NT2/D1 (cell line): ENCODE measurements at regions not wholly inside any gene's neighbourhood (a gene's known extent, or its start where the extent isn't known, plus 50 kb on each side); places are given as distances from the start of the nearest gene placed in this dataset.

Experiments
- DNase-seq: peaks from one replicate; pipeline ENCODE4 v3.0.0-alpha.2; 2011; ENCODE audit warnings: low read depth, low spot score
- H3K27me3 ChIP-seq: 2 replicates; pipeline ENCODE4 v1.6.0; 2011; ENCODE audit warnings: mild to moderate bottlenecking; ENCODE audit not compliant: insufficient read length, insufficient read depth
- H3K36me3 ChIP-seq: 2 replicates; pipeline ENCODE4 v1.6.1; 2011; ENCODE audit warnings: mild to moderate bottlenecking, low read length, mixed read lengths; ENCODE audit not compliant: insufficient read depth, insufficient read length
- H3K4me1 ChIP-seq: 2 replicates; pipeline ENCODE4 v1.5.1; 2011; ENCODE audit not compliant: insufficient read depth, insufficient read length
- H3K4me3 ChIP-seq: 2 replicates; pipeline ENCODE4 v1.5.1; 2011; ENCODE audit warnings: low read depth; ENCODE audit not compliant: insufficient read length
- H3K9ac ChIP-seq: 2 replicates; pipeline ENCODE4 v1.6.0; 2011; ENCODE audit warnings: low read depth; ENCODE audit not compliant: insufficient read length
- H3K9me3 ChIP-seq: 2 replicates; pipeline ENCODE4 v1.5.1; 2011; ENCODE audit warnings: mild to moderate bottlenecking, low read length; ENCODE audit not compliant: insufficient read depth
- SUZ12 ChIP-seq: IDR thresholded peaks from 2 replicates; pipeline ENCODE4 v1.6.1; 2011; ENCODE audit not compliant: insufficient read length, insufficient read depth; ENCODE audit errors: extremely low read depth
- YY1 ChIP-seq: IDR thresholded peaks from 2 replicates; pipeline ENCODE4 v1.6.1; 2011; ENCODE audit not compliant: insufficient read length, insufficient read depth
- ZNF274 ChIP-seq: IDR thresholded peaks from 2 replicates; pipeline ENCODE4 v1.6.1; 2011; ENCODE audit warnings: mild to moderate bottlenecking, low read depth, low read length

DNA sequence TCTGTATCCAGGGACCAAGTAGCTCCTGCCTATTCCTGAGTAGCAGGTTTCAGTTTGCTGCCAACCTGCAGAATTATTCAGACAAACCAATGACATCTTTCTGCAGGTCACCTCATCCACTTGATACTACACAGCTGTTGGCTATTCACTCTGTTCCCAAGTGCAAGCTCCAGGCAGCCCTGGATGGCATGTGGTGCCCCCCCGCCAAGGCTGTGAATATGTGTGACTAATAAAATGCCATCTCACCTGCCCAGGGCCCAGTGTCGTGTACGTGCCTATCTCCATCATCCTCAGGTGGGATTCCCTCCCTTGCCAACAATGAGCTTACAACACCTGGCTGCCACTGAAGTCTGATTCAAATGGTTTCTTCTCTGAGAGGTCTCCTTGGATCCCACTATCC is 125.8 kb downstream of the RAB11FIP2 start:
- Histone ChIP-seq H3K36me3 (no peaks in the 10 kb centered on the region), H3K9ac (no peak overlapping the region), H3K27me3 (no peaks in the 10 kb centered on the region), H3K4me3 (no peak overlapping the region), H3K4me1 (no peaks in the 10 kb centered on the region), H3K9me3 (no peaks in the 10 kb centered on the region)
- no peak for DNase-seq
- TF ChIP-seq YY1 (no peak), SUZ12 (no peak), ZNF274 (no peak)

DNA sequence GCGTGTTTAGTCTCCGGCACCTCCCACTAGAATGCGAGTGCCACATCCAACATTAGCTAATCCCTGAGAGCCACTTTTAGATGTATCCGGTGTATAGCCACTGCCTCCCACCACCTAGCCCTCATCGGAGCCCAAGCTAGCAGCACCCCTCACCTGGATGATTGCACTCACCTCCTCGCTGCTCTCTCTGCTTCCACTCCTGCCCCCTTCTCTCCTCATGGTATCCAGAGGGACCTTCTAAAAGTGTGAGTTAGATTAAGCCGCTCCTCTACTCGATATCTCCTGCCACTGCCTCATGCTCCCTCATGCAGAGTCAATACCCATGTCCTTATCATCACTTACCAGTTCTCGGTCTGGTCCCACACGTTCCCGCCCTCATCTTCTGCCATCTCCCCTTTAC is 125.3 kb downstream of the RAB11FIP2 start:
- H3K4me1 ChIP-seq: no peaks in the 10 kb centered on the region
- no peak for DNase-seq
- no peaks in the 10 kb centered on the region for H3K9me3 ChIP-seq

DNA sequence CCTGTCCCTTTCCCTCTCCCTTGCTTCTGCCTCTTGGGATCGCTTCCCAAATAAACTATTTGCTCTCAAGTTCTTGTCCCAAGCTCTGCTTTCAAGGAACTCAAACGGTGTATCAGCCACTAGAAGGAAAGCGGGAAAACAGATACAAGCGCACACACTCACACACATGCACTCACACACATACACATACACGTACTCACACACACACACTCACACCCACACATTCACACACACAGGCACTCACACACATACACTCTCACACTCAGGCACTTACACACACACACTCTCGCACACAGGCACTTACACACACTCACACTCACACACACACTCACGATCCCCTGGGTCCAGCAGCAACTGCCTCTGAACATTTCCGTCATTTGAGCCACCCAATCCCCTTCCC is 121.9 kb downstream of the RAB11FIP2 start:
- DNase-seq: no peak
- no peaks in the 10 kb centered on the region for H3K36me3 ChIP-seq
- no peak overlapping the region for H3K4me3 ChIP-seq
- H3K9ac ChIP-seq: no peak overlapping the region
- no peaks in the 10 kb centered on the region for H3K4me1 ChIP-seq
- no peaks in the 10 kb centered on the region for H3K9me3 ChIP-seq
- no peak for TF ChIP-seq YY1
- TF ChIP-seq ZNF274: no peak
- TF ChIP-seq SUZ12: no peak
- H3K27me3 ChIP-seq: no peaks in the 10 kb centered on the region

More for the DNA sequence above, 125.3 kb downstream of the RAB11FIP2 start:
- no peak overlapping the region for H3K4me3 ChIP-seq
- no peak overlapping the region for H3K9ac ChIP-seq
- no peaks in the 10 kb centered on the region for H3K27me3 ChIP-seq
- H3K36me3 ChIP-seq: no peaks in the 10 kb centered on the region
- TF ChIP-seq SUZ12 (no peak), ZNF274 (no peak), YY1 (no peak)

DNA sequence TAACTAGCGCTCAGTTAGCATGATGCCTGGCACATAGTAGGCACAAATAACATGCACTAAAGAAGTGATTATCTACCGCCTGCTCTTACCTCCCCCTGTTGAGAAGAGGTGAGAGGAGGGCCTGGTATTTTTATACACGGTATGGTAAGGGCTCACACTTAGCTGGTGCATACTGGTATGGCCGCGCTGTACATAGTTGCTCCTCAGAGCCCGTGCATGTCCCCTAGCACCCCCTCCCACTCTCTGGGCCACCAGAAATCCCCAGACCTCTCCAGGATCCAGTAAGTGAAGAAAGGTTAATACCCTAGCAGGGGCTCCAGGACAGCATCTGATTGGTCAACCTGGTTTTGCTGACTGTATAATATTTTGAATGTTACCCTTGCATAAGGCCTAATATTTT is 121.4 kb downstream of the RAB11FIP2 start:
- no peaks in the 10 kb centered on the region for H3K9me3 ChIP-seq
- TF ChIP-seq SUZ12: no peak
- no peak for TF ChIP-seq YY1
- TF ChIP-seq ZNF274: no peak
- DNase-seq: no peak
- no peak overlapping the region for H3K4me3 ChIP-seq
- H3K27me3 ChIP-seq: no peaks in the 10 kb centered on the region
- no peaks in the 10 kb centered on the region for H3K36me3 ChIP-seq
- no peak overlapping the region for H3K9ac ChIP-seq
- H3K4me1 ChIP-seq: no peaks in the 10 kb centered on the region

DNA sequence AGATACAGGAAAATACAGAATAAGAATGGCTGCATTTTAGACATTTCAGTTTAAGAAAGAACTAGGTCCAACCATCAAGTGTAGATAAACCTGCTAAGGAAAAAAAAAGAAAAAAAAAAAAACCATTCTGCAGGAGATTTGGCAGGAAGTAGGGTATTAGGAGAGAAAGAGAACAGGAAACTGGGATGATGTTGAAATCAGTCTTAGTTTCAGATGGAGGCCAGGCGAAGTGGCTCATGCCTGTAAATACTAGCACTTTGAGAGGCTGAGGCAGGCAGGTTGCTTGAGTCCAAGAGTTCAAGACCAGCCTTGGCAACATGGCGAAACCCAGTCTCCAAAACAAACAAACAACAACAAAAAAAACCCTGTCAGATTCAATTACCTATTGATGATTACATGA is 120.2 kb downstream of the RAB11FIP2 start:
- no peaks in the 10 kb centered on the region for H3K36me3 ChIP-seq
- no peak overlapping the region for H3K9ac ChIP-seq
- H3K9me3 ChIP-seq: no peaks in the 10 kb centered on the region
- H3K4me3 ChIP-seq: no peak overlapping the region
- TF ChIP-seq SUZ12: no peak
- TF ChIP-seq ZNF274: no peak
- no peak for TF ChIP-seq YY1
- H3K27me3 ChIP-seq: no peaks in the 10 kb centered on the region
- H3K4me1 ChIP-seq: no peaks in the 10 kb centered on the region
- no peak for DNase-seq

DNA sequence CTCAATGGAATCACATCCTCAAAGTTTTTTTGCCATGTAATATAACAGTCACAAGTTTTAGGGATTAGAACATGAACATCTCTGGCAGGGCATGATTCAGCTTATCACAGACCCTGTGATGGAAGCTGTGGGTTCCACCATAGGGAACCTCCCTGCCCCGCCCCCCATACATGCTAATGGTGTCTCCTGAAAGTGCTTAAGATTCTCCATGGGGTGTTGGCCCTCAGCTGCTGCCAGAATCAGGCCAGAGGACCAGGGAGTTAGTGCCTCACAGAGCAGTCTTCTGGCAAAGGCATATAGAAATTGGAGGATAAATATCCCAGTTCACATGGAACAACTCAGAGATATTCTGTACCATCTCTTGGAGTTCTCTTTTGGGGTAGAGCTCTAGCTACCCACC is 119.4 kb downstream of the RAB11FIP2 start:
- H3K9ac ChIP-seq: no peak overlapping the region
- H3K36me3 ChIP-seq: no peaks in the 10 kb centered on the region
- TF ChIP-seq ZNF274 (no peak), YY1 (no peak), SUZ12 (no peak)
- no peak overlapping the region for H3K4me3 ChIP-seq
- no peaks in the 10 kb centered on the region for H3K4me1 ChIP-seq
- no peak for DNase-seq
- H3K27me3 ChIP-seq: no peaks in the 10 kb centered on the region
- H3K9me3 ChIP-seq: no peaks in the 10 kb centered on the region

DNA sequence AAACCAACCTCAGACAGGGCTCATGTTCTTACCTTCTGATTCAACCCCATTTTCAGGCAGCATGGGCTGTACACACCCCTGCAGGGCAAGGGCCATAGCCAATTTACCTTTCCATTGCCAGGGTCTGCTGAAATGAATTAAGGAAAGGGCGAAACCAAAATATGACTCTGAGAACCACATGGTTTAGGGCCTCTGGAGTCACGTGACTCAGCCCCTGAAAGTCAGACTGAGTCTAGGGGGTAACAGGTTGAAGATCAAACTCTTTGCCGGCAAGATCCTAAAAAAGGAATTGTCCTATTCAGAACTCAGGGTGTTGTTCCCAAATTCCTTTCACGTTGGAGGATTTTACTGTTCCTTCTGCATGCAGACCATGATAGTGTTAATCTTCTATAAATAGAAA is 118.9 kb downstream of the RAB11FIP2 start:
- no peak for TF ChIP-seq YY1
- H3K9me3 ChIP-seq: no peaks in the 10 kb centered on the region
- no peak for DNase-seq
- no peaks in the 10 kb centered on the region for H3K27me3 ChIP-seq
- no peak overlapping the region for H3K4me3 ChIP-seq
- no peaks in the 10 kb centered on the region for H3K4me1 ChIP-seq
- no peaks in the 10 kb centered on the region for H3K36me3 ChIP-seq
- H3K9ac ChIP-seq: no peak overlapping the region

DNA sequence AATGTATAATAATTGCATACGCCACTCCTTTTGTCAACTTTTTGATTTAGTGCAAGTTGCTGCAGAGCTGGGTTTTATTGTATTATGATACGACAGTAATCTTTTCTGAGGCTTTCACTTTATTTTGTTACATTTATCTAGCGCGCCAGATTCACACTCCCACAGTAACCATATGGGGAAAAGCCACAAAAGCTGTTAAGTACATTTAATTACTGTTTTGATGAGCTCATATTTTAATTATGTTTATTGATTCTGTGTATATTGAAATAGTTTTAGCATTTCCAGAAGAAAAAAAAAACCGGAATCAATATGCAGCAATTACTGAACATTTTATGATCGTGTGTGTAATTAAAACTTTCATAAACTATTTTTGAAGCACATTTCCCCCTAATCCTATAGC is 118.5 kb downstream of the RAB11FIP2 start:
- TF ChIP-seq ZNF274 (no peak), SUZ12 (no peak), YY1 (no peak)
- DNase-seq: no peak
- no peak overlapping the region for H3K9ac ChIP-seq
- no peak overlapping the region for H3K4me3 ChIP-seq
- no peaks in the 10 kb centered on the region for H3K36me3 ChIP-seq
- no peaks in the 10 kb centered on the region for H3K4me1 ChIP-seq
- H3K9me3 ChIP-seq: no peaks in the 10 kb centered on the region
- H3K27me3 ChIP-seq: no peaks in the 10 kb centered on the region
